Mesothelial cell of epicardium (in vitro differentiated cells): ENCODE measurements at regions not wholly inside any gene's neighbourhood (a gene's known extent, or its start where the extent isn't known, plus 50 kb on each side); places are given as distances from the start of the nearest gene placed in this dataset.

Experiments used
- DNase-seq, 2 experiments: peaks; one replicate each; pipeline ENCODE4 v3.0.0; 2021; ENCODE audit warnings: low spot score in 2 of 2; ENCODE audit not compliant: unreplicated experiment in 2 of 2
- H3K27ac Mint-ChIP-seq: 2 replicates; pipeline ENCODE4 v1.8.0; 2021; ENCODE audit warnings: mixed read lengths
- H3K27me3 Mint-ChIP-seq: 2 replicates; pipeline ENCODE4 v1.8.0; 2021; ENCODE audit warnings: low read depth, mixed read lengths
- H3K36me3 Mint-ChIP-seq: 2 replicates; pipeline ENCODE4 v1.8.0; 2021; ENCODE audit warnings: mixed read lengths
- H3K4me1 Mint-ChIP-seq: 2 replicates; pipeline ENCODE4 v1.8.0; 2021; ENCODE audit warnings: mixed read lengths
- H3K4me3 Mint-ChIP-seq: 2 replicates; pipeline ENCODE4 v1.8.0; 2021; ENCODE audit warnings: mild to moderate bottlenecking, moderate library complexity, mixed read lengths
- H3K9me3 Mint-ChIP-seq: 2 replicates; pipeline ENCODE4 v1.8.0; 2021; ENCODE audit warnings: mixed read lengths
- TF ChIP-seq, protein P1 (sequence below): fragments of 200-600 bp; sonication (generic); IDR thresholded peaks from one replicate; pipeline ENCODE4 v1.5.0; 2021; ENCODE audit warnings: antibody characterized with exemption; ENCODE audit not compliant: unreplicated experiment

DNA sequence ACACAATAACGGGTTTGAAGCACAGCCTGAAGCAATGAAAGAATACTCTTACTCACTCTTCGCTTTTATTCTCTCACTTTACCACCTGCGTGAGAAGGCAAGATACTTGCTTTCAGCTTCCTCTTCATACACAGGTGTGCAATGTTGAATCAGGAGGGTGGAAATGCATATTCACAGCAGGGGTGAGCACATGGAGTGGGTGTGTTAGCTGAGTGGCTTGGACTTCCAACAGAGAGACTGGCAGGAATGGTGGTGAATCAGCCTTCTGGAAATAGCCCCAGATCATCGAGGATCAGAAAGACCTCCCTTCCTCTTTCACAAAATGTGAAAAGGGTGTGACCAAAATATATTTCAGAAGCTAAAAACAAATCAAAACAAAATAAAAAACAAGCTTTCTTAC is 521.2 kb downstream of the STIM2 start:
- Mint-ChIP-seq H3K36me3 (no peaks in the 10 kb centered on the region), H3K4me3 (no peak overlapping the region), H3K27me3 (no peaks in the 10 kb centered on the region), H3K4me1 (no peaks in the 10 kb centered on the region), H3K9me3 (peaks cover 7% of the 10 kb centered on the region), H3K27ac (no peak overlapping the region)
- TF ChIP-seq, protein P1, sequence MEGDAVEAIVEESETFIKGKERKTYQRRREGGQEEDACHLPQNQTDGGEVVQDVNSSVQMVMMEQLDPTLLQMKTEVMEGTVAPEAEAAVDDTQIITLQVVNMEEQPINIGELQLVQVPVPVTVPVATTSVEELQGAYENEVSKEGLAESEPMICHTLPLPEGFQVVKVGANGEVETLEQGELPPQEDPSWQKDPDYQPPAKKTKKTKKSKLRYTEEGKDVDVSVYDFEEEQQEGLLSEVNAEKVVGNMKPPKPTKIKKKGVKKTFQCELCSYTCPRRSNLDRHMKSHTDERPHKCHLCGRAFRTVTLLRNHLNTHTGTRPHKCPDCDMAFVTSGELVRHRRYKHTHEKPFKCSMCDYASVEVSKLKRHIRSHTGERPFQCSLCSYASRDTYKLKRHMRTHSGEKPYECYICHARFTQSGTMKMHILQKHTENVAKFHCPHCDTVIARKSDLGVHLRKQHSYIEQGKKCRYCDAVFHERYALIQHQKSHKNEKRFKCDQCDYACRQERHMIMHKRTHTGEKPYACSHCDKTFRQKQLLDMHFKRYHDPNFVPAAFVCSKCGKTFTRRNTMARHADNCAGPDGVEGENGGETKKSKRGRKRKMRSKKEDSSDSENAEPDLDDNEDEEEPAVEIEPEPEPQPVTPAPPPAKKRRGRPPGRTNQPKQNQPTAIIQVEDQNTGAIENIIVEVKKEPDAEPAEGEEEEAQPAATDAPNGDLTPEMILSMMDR, result no peak
- no peak for DNase-seq

DNA sequence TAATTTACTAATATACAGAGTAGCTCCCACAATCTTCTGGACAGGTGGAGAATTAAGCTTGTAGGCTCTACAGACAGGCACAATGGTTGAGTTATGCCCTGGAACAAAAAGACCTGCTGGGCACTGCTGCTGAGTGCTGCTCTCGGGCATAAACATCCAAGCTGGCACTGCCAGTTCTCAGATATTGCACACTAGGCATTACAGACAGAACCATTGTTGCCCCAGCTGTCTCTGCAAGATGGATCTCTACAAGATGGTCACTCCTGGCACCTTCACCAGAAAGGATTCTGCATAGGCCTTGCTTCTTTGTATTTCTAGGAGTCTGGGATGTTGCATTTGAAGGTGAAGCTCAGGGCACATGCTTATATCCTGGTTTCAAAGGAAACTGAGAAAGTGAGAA is 527.1 kb downstream of the STIM2 start:
- Mint-ChIP-seq H3K27me3 (no peaks in the 10 kb centered on the region), H3K9me3 (no peaks in the 10 kb centered on the region), H3K27ac (no peak overlapping the region), H3K4me1 (no peaks in the 10 kb centered on the region), H3K36me3 (no peaks in the 10 kb centered on the region), H3K4me3 (no peak overlapping the region)
- TF ChIP-seq, protein P1, result no peak
- no peak for DNase-seq

DNA sequence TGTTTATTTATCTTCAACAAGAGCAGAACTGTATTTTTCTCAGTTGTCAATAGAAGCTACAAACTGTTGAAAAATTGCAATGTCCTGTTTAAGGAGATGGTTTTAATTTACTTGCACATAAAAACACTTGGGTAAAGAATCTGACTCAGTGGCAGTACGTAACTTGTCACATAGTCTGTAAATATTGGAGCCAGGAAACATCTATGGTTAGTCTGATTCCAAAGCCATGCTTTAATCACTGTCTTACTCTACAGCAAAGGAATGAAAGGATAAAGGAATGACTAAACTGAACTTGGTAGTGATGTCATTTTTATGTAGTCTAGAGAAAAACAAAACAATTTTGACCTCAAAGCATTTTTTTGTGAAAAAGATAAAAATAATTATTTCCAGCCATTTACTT is 537.2 kb downstream of the STIM2 start:
- no peak for DNase-seq
- Mint-ChIP-seq H3K27ac (no peak overlapping the region), H3K4me1 (no peaks in the 10 kb centered on the region), H3K27me3 (no peaks in the 10 kb centered on the region), H3K36me3 (no peaks in the 10 kb centered on the region), H3K4me3 (no peak overlapping the region), H3K9me3 (peaks cover 35% of the 10 kb centered on the region)
- TF ChIP-seq, protein P1, result no peak

DNA sequence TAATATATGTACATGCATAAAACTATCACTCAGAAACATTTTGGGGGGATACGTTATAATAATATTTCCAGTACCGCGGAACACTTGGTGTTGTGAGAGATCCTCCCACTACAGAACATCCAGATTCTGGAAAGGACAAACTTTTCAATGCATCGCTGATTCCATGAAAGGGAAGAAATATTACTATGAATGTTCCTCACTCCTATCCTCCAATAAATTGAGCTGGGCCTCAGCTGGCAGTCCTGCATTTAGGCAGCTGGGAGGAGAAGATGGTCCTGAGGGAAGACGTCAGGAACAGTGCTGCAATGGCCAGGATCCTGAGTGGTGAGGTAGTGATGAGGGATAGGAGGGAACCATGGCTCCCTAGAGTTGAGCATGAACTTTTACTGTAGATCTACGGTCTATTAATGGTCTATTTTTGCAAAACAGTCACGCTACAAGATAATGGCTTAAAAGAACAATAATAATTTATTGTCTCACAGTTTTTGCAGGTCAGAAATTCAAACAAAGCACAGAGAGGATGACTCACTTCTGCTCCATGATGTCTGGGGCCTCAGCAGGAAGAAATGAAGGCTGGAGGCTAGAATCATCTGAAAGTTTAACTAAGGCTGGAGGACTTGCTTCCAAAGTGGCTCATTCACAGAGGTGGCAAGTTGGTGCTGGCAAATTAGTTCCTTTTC is 538.1 kb downstream of the STIM2 start:
- Mint-ChIP-seq H3K9me3 (peaks cover 36% of the 10 kb centered on the region), H3K27me3 (no peaks in the 10 kb centered on the region), H3K4me3 (no peak overlapping the region), H3K4me1 (no peaks in the 10 kb centered on the region), H3K27ac (no peak overlapping the region), H3K36me3 (no peaks in the 10 kb centered on the region)
- no peak for DNase-seq
- TF ChIP-seq, protein P1, result no peak

DNA sequence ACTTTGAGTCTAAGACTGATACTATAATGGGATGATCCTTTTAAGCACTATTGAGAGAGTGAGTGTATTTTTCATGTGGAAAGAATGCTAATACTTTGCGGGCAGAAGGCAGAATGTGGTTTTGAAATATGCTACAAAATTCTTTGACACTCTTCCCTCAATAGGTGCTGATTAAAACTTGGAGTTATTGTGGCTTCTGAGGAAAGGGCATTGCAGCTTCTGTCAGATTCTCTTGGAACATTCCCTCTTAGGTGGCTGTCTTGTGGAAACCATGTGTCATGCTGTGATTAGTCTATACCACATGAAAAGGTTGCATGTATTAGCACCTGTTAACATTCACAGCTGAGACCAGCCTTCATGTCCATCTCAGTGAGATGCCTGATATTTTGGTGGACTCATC is 547.0 kb downstream of the STIM2 start:
- Mint-ChIP-seq H3K4me1 (no peaks in the 10 kb centered on the region), H3K27ac (no peak overlapping the region), H3K4me3 (no peak overlapping the region), H3K27me3 (no peaks in the 10 kb centered on the region), H3K36me3 (no peaks in the 10 kb centered on the region), H3K9me3 (peaks cover 39% of the 10 kb centered on the region)
- DNase-seq, result no peak
- TF ChIP-seq, protein P1, result no peak

DNA sequence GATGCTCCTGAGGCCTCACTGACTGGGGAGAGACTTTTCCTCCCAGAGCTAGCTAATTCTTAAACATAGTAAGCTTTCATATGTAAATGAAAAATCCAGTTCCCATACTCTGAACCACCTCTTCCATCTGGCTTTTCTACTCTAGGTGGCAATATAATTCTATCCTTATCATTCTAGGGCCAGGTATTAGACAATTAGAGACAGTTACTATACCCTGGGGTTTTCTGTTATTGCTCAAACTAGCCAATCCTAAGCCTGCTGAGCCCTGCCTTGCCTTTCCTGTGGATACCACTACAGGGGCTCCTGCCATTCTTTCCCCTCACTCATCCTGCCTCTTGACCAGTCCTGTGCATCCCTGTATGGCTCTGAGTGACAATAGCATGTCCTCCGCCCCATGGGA is 552.0 kb downstream of the STIM2 start:
- Mint-ChIP-seq H3K9me3 (peaks cover 18% of the 10 kb centered on the region), H3K27me3 (no peaks in the 10 kb centered on the region), H3K4me3 (no peak overlapping the region), H3K36me3 (no peaks in the 10 kb centered on the region), H3K4me1 (no peaks in the 10 kb centered on the region), H3K27ac (no peak overlapping the region)
- no peak for DNase-seq
- TF ChIP-seq, protein P1, result no peak
